ENCODE measurements at regions not wholly inside any gene's neighbourhood (a gene's known extent, or its start where the extent isn't known, plus 50 kb on each side); places are given as distances from the start of the nearest gene placed in this dataset.

- no TSS peak for BruUV-seq (replicated peaks)
- no peaks in the 10 kb centered on the region for H4K20me1 ChIP-seq (replicated peaks; ENCODE audit: control insufficient read depth, insufficient read depth, low read length)
- intact Hi-C loops (cut with micrococcal nuclease) (no loop called here), in situ Hi-C loops (cut with MboI) (no loop called here)
- no peak overlapping the region for H3K9ac ChIP-seq (ENCODE audit: insufficient read depth in 1 of 2, low read depth in 2 of 2, low read length in 2 of 2)
- H3K27me3 ChIP-seq (ENCODE audit: control insufficient read depth in 2 of 2, insufficient read depth in 2 of 2, low read length in 2 of 2) = no peaks in the 10 kb centered on the region
- H2AFZ ChIP-seq (ENCODE audit: low read depth, low read length) = no peak overlapping the region
- peaks cover 0 to 4% of the 10 kb centered on the region in 2 experiments; a peak in 2 of 5 replicates for H3K4me1 ChIP-seq (replicated peaks in 1 of 2; ENCODE audit: control insufficient read depth in 2 of 2, insufficient read depth in 2 of 2, low read length in 2 of 2)
- H3K4me2 ChIP-seq (ENCODE audit: insufficient read depth, low read length) = no peak overlapping the region
- no peak for ATAC-seq
- POLR2A ChIA-PET = no interaction called here
- no peak for DNase-seq (ENCODE audit: extremely low read depth in 1 of 4, low spot score in 3 of 4)
- H3K36me3 ChIP-seq (ENCODE audit: control insufficient read depth, insufficient read depth, low read length) = no peaks in the 10 kb centered on the region
- H3K9me1 ChIP-seq (ENCODE audit: control insufficient read depth, insufficient read depth, low read length) = no peaks in the 10 kb centered on the region
- 63% methylated on average over 1 of the region's 1 CpG for WGBS (ENCODE audit: insufficient coverage, low coverage, missing lambda C conversion rate)
- H3K27ac ChIP-seq (ENCODE audit: extremely low read depth, low read depth, low read length) = no peak overlapping the region
- no peak for FAIRE-seq
- CTCF ChIA-PET (ENCODE audit: low intra/inter-chr PET ratio) = no interaction called here
- no peak for TF ChIP-seq ZNF696 (CRISPR knock-in tag; conservative IDR thresholded peaks at IDR 0.05)
- no peak for TF ChIP-seq DDX20 (tag; IDR thresholded peaks at IDR 0.05; ENCODE audit: low read depth)
- TF ChIP-seq PHB2 (IDR thresholded peaks at IDR 0.05; ENCODE audit: low read depth) = no peak
- no peak for TF ChIP-seq SREBF1 (IDR thresholded peaks at IDR 0.05; ENCODE audit: borderline replicate concordance, low read depth, low read length)
- no peak for TF ChIP-seq TRIM25 (IDR thresholded peaks at IDR 0.05; ENCODE audit: borderline replicate concordance)
- TF ChIP-seq OTX1 (CRISPR knock-in tag; IDR thresholded peaks at IDR 0.05) = no peak
- no peak for TF ChIP-seq GABPA (tag; conservative IDR thresholded peaks at IDR 0.05; ENCODE audit: low read depth)
- TF ChIP-seq TEAD4 (IDR thresholded peaks at IDR 0.05; ENCODE audit: low read length) = no peak
- no peak for TF ChIP-seq TEAD4 (CRISPR knock-in tag; IDR thresholded peaks at IDR 0.05; ENCODE audit: borderline replicate concordance)
- TF ChIP-seq THRAP3 (IDR thresholded peaks at IDR 0.05; ENCODE audit: borderline replicate concordance) = no peak
- no peak for TF ChIP-seq STAG1 (CRISPR knock-in tag; IDR thresholded peaks at IDR 0.05; ENCODE audit: borderline replicate concordance)
- TF ChIP-seq KDM1A (IDR thresholded peaks at IDR 0.05) = no peak
- no peaks in the 10 kb centered on the region for H3K79me2 ChIP-seq (ENCODE audit: control insufficient read depth, insufficient read depth, low read length)
- no peak overlapping the region for H3K4me3 ChIP-seq
- H3K9me3 ChIP-seq (replicated peaks; ENCODE audit: control insufficient read depth, insufficient read depth, low read depth, low read length) = no peaks in the 10 kb centered on the region
Observed at GRCh38 chr13:27673911-27674310, 52.2 kb downstream of the POLR1D start.
